ENCODE measurements at regions not wholly inside any gene's neighbourhood (a gene's known extent, or its start where the extent isn't known, plus 50 kb on each side); places are given as distances from the start of the nearest gene placed in this dataset.

- TF ChIP-seq, protein P1, sequence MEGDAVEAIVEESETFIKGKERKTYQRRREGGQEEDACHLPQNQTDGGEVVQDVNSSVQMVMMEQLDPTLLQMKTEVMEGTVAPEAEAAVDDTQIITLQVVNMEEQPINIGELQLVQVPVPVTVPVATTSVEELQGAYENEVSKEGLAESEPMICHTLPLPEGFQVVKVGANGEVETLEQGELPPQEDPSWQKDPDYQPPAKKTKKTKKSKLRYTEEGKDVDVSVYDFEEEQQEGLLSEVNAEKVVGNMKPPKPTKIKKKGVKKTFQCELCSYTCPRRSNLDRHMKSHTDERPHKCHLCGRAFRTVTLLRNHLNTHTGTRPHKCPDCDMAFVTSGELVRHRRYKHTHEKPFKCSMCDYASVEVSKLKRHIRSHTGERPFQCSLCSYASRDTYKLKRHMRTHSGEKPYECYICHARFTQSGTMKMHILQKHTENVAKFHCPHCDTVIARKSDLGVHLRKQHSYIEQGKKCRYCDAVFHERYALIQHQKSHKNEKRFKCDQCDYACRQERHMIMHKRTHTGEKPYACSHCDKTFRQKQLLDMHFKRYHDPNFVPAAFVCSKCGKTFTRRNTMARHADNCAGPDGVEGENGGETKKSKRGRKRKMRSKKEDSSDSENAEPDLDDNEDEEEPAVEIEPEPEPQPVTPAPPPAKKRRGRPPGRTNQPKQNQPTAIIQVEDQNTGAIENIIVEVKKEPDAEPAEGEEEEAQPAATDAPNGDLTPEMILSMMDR (IDR thresholded peaks at IDR 0.05; ENCODE audit: insufficient read depth, low read length, poor library complexity, severe bottlenecking) = no peak
- TF ChIP-seq EZH2phosphoT487 (conservative IDR thresholded peaks at IDR 0.05; ENCODE audit: low read length) = no peak
These were observed 110.7 kb upstream of the IVNS1ABP start for GRCh38 chr1:185427776-185428175.

All from SU-DHL-6 (cell line).